Upper lobe of right lung (tissue), 1 donor: ENCODE measurements at regions not wholly inside any gene's neighbourhood (a gene's known extent, or its start where the extent isn't known, plus 50 kb on each side); places are given as distances from the start of the nearest gene placed in this dataset.

Experiments
- ATAC-seq: fragments of 200-7000 bp; cut with Tn5 transposase; one replicate; pipeline ENCODE4 v1.9.1; 2020; ENCODE audit warnings: mild to moderate bottlenecking, moderate library complexity
- DNase-seq: peaks from one replicate; pipeline ENCODE4 v3.0.0-alpha.2; 2020
- H3K27ac ChIP-seq: fragments of 200-600 bp; one replicate; pipeline ENCODE4 v1.8.0; 2022
- H3K27me3 ChIP-seq: fragments of 200-600 bp; one replicate; pipeline ENCODE4 v1.8.0; 2022; ENCODE audit warnings: mild to moderate bottlenecking
- H3K36me3 ChIP-seq: fragments of 200-600 bp; one replicate; pipeline ENCODE4 v1.8.0; 2022
- H3K4me1 ChIP-seq: fragments of 200-600 bp; one replicate; pipeline ENCODE4 v1.8.0; 2022
- H3K4me3 ChIP-seq: fragments of 200-600 bp; one replicate; pipeline ENCODE4 v1.8.0; 2022; ENCODE audit warnings: mild to moderate bottlenecking
- H3K9me3 ChIP-seq: fragments of 200-600 bp; one replicate; pipeline ENCODE4 v1.8.0; 2022
- intact Hi-C: fragments of 100-400 bp; cut with DNase I; formaldehyde crosslinking; loops from one replicate; pipeline ENCODE4 v1.11.0; 2022
- TF ChIP-seq, protein P1 (sequence below): fragments of 200-600 bp; IDR thresholded peaks from one replicate; pipeline ENCODE4 v1.8.0; 2022; ENCODE audit warnings: antibody characterized with exemption
- donor health status: DM: no; HTN: yes; CAD: no; lungs with severe emphysema.

DNA sequence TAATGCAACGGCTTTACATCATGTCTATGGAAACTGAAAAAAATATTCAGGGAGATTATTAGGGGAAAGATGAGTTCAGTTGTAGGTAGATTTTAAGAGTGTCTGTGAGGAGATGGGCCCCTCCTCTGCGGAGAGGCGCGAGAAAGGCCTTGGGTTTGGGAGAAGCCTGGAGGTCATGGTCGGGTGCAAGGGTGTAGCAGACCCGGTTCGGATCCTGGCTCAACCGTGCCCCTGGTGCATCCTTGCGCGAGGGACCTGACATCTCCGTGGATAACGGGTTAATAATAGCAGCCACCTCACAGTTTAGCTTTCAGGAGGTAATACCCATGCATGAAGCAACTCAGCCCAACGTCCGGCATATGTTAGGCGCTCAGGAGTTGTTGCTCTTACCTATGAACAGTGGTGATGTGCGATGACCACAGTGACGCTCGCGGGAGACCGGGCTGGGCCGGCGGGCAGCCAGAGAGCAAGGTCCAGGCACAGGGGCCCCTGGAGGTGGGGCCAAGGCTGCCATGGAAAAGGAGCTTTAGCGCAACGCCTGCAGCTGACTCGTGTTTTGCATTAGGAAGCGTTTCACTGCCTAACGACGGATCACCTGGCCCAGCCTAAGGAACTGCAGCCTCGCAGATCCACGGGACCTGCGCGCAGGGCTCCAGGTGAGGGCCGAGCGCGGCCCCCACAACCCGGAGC is 146.4 kb upstream of the ARID1B start:
- H3K36me3 ChIP-seq, result no peaks in the 10 kb centered on the region
- no peaks in the 10 kb centered on the region for H3K27me3 ChIP-seq
- intact Hi-C loops, result no loop called here
- no peak overlapping the region for H3K4me3 ChIP-seq
- ATAC-seq (no peak), DNase-seq (no peak)
- peaks cover 14% of the 10 kb centered on the region for H3K4me1 ChIP-seq
- no peaks in the 10 kb centered on the region for H3K9me3 ChIP-seq
- H3K27ac ChIP-seq, result no peak overlapping the region
- TF ChIP-seq, protein P1, sequence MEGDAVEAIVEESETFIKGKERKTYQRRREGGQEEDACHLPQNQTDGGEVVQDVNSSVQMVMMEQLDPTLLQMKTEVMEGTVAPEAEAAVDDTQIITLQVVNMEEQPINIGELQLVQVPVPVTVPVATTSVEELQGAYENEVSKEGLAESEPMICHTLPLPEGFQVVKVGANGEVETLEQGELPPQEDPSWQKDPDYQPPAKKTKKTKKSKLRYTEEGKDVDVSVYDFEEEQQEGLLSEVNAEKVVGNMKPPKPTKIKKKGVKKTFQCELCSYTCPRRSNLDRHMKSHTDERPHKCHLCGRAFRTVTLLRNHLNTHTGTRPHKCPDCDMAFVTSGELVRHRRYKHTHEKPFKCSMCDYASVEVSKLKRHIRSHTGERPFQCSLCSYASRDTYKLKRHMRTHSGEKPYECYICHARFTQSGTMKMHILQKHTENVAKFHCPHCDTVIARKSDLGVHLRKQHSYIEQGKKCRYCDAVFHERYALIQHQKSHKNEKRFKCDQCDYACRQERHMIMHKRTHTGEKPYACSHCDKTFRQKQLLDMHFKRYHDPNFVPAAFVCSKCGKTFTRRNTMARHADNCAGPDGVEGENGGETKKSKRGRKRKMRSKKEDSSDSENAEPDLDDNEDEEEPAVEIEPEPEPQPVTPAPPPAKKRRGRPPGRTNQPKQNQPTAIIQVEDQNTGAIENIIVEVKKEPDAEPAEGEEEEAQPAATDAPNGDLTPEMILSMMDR, result no peak

GRCh38 chr6:156628805-156629204 is 148.4 kb upstream of the ARID1B start:
- intact Hi-C loops, result no loop called here
- Histone ChIP-seq H3K4me1 (no peaks in the 10 kb centered on the region), H3K27me3 (no peaks in the 10 kb centered on the region), H3K9me3 (no peaks in the 10 kb centered on the region), H3K27ac (no peak overlapping the region), H3K4me3 (no peak overlapping the region), H3K36me3 (no peaks in the 10 kb centered on the region)
- TF ChIP-seq, protein P1, result no peak
- DNase-seq (no peak), ATAC-seq (no peak)

DNA sequence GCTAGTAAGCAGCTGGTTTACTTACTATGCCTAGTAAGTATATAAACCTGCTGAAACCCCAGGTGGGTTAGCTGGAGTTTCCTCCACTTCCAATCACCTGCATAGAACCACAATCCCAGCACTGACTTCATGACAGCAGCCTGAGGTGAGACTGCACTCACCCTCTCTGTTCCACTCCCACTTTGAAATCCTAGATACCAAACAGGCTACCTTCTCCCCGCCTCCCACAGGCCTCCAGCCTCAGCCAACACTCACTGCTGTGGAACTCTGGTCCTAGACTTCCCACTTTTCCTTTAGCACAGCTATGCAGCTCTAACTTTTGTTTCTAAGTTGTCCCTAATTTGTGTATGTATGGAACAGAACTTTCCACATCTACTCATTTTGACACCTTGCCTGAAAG is 149.7 kb upstream of the ARID1B start:
- H3K36me3 ChIP-seq, result no peaks in the 10 kb centered on the region
- ATAC-seq, result no peak
- H3K9me3 ChIP-seq, result no peaks in the 10 kb centered on the region
- no peak for DNase-seq
- TF ChIP-seq, protein P1, result no peak
- no peaks in the 10 kb centered on the region for H3K4me1 ChIP-seq
- H3K4me3 ChIP-seq, result no peak overlapping the region
- no peak overlapping the region for H3K27ac ChIP-seq
- intact Hi-C loops, result no loop called here
- H3K27me3 ChIP-seq, result no peaks in the 10 kb centered on the region

DNA sequence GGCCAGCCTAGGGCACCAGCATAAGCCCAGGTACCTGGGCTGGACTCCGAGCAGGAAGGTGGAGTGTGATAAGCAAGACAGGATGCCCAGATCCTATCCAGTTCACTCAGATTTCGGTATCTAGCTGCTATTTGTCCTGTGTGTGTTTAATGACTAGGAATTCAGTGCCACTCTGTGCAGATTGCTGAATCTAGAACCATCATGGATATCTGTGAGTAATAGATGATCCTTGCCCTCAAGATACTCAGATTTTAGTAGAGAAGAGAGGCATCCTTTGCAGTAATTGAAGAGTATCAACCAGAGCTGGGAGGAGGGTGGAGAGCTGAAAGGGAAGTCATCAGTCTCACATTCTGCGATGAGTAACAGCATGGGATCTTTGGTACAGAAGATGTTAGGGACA is 155.0 kb upstream of the ARID1B start:
- TF ChIP-seq, protein P1, result no peak
- Histone ChIP-seq H3K4me3 (no peak overlapping the region), H3K27me3 (no peaks in the 10 kb centered on the region), H3K9me3 (no peaks in the 10 kb centered on the region), H3K4me1 (peaks cover 6% of the 10 kb centered on the region), H3K27ac (no peak overlapping the region), H3K36me3 (no peaks in the 10 kb centered on the region)
- no peak for DNase-seq
- ATAC-seq, result no peak
- intact Hi-C loops, result no loop called here

GRCh38 chr6:156620331-156620730 is 156.8 kb upstream of the ARID1B start:
- Histone ChIP-seq H3K27ac (no peak overlapping the region), H3K9me3 (no peaks in the 10 kb centered on the region), H3K27me3 (no peaks in the 10 kb centered on the region), H3K4me1 (peaks cover 10% of the 10 kb centered on the region), H3K36me3 (no peaks in the 10 kb centered on the region), H3K4me3 (no peak overlapping the region)
- TF ChIP-seq, protein P1, result no peak
- intact Hi-C loops, result no loop called here
- no peak for ATAC-seq
- no peak for DNase-seq
